ENCODE measurements at regions not wholly inside any gene's neighbourhood (a gene's known extent, or its start where the extent isn't known, plus 50 kb on each side); places are given as distances from the start of the nearest gene placed in this dataset.

GRCh38 chr9:82332018-82332773 is 343.6 kb downstream of the SPATA31D1 start:
- no peak for TF ChIP-seq CTCF (IDR thresholded peaks at IDR 0.05)
- no peak for TF ChIP-seq POLR2A (IDR thresholded peaks at IDR 0.05)

All from lower leg skin (tissue), 3 donors.